Lower leg skin (tissue), 4 donors: ENCODE measurements at regions not wholly inside any gene's neighbourhood (a gene's known extent, or its start where the extent isn't known, plus 50 kb on each side); places are given as distances from the start of the nearest gene placed in this dataset.

Experiments used
- DNase-seq, 2 donors: peaks; one replicate each; pipeline ENCODE4 v3.0.0-alpha.2; 2019; ENCODE audit warnings: low spot score in 2 of 2
- H3K4me3 ChIP-seq: fragments of 200-600 bp; sonication (generic); 2 replicates; pipeline ENCODE4 v1.5.1; 2017; ENCODE audit warnings: mild to moderate bottlenecking, low read depth; ENCODE audit not compliant: poor library complexity, severe bottlenecking
- POLR2A ChIP-seq, 2 donors: fragments of 450-650 bp; IDR thresholded peaks; one replicate each; pipeline ENCODE4 v1.6.1; 2016 to 2017; ENCODE audit warnings: antibody characterized with exemption in 2 of 2, mild to moderate bottlenecking in 1 of 2, moderate library complexity in 1 of 2
- WGBS, 2 donors: methylation state at CpG; one replicate each; pipeline ENCODE4 v1.1.5; 2018; 5-methylcytosine and 5-hydroxymethylcytosine counted together
- intact Hi-C: fragments of 100-400 bp; cut with DNase I; formaldehyde crosslinking; loops from one replicate; pipeline ENCODE4 v1.15.0; 2023; ENCODE audit warnings: low total_unique reads
- TF ChIP-seq, protein P1 (sequence below), 3 donors: fragments of 450-650 bp; IDR thresholded peaks; one replicate each; pipeline ENCODE4 v1.5.1; 2016; ENCODE audit warnings: antibody characterized with exemption in 3 of 3, mild to moderate bottlenecking in 3 of 3, moderate library complexity in 2 of 3

- 93 to 94% methylated on average over 9 of the region's 9 CpGs for WGBS, 2 donors
- intact Hi-C loops = no loop called here
- TF ChIP-seq POLR2A (IDR thresholded peaks at IDR 0.05) = no peak
- TF ChIP-seq, protein P1, sequence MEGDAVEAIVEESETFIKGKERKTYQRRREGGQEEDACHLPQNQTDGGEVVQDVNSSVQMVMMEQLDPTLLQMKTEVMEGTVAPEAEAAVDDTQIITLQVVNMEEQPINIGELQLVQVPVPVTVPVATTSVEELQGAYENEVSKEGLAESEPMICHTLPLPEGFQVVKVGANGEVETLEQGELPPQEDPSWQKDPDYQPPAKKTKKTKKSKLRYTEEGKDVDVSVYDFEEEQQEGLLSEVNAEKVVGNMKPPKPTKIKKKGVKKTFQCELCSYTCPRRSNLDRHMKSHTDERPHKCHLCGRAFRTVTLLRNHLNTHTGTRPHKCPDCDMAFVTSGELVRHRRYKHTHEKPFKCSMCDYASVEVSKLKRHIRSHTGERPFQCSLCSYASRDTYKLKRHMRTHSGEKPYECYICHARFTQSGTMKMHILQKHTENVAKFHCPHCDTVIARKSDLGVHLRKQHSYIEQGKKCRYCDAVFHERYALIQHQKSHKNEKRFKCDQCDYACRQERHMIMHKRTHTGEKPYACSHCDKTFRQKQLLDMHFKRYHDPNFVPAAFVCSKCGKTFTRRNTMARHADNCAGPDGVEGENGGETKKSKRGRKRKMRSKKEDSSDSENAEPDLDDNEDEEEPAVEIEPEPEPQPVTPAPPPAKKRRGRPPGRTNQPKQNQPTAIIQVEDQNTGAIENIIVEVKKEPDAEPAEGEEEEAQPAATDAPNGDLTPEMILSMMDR (IDR thresholded peaks at IDR 0.05) = no peak
- DNase-seq = no peak
- H3K4me3 ChIP-seq = no peak overlapping the region
Observed at GRCh38 chr15:62877276-62877857, 165.2 kb upstream of the TPM1 start.

DNA sequence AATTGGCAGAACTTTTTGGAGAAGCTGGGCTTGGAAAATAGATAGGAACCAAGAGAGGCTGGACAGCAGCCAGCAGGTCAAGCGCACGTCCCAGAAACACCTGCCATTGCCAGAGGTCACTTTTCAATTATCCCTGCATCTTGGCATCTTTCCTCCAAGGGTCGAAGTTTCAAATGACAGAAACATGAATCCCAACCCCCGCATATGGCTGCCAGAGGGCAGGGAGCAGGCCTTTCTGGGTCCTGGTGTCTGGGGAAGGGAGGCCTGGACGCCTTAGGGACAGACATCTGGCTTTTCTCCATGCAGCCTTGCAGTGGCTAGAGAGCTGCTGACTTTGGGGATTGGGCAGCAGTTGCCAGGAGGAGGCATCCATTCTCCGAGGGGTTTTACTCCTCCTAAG lies 164.5 kb upstream of the TPM1 start:
- TF ChIP-seq, protein P1 (IDR thresholded peaks at IDR 0.05) = no peak
- TF ChIP-seq POLR2A (IDR thresholded peaks at IDR 0.05) = no peak
- no peak for DNase-seq
- WGBS, 2 donors = 85 to 94% methylated on average over 6 of the region's 6 CpGs
- no peak overlapping the region for H3K4me3 ChIP-seq
- intact Hi-C loops = no loop called here

- no peak overlapping the region for H3K4me3 ChIP-seq
- no peak for TF ChIP-seq POLR2A (IDR thresholded peaks at IDR 0.05)
- TF ChIP-seq, protein P1 (IDR thresholded peaks at IDR 0.05) = no peak
- WGBS, 2 donors = 43 to 48% methylated on average over 8 of the region's 8 CpGs
- intact Hi-C loops = no loop called here
- no peak for DNase-seq
Observed at GRCh38 chr15:62879770-62880169, 162.8 kb upstream of the TPM1 start.

DNA sequence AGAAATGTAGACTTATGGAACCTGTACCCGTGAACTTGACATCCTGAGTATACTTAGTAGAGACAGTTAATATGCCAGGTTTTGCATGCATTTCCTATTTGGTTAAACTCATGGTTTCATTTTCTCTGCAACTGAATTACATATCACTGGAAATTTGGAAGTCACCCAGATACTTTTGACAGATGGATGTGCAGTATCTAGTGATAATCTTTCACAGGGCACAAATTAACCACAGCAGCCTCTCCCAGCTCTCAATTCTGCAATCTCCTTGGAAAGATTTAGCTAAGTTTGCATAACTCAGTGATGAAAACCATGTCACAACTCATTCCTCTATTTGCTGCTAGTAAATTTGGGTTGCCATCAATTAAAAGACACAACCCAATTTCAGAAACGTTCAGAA lies 162.3 kb upstream of the TPM1 start:
- intact Hi-C loops = no loop called here
- 13 to 26% methylated on average over 2 of the region's 2 CpGs for WGBS, 2 donors
- no peak for DNase-seq
- TF ChIP-seq, protein P1 (IDR thresholded peaks at IDR 0.05) = no peak
- no peak for TF ChIP-seq POLR2A (IDR thresholded peaks at IDR 0.05)
- H3K4me3 ChIP-seq = no peak overlapping the region

GRCh38 chr15:62881056-62881455 lies 161.5 kb upstream of the TPM1 start:
- no peak for DNase-seq
- H3K4me3 ChIP-seq = no peak overlapping the region
- intact Hi-C loops = no loop called here
- TF ChIP-seq POLR2A (IDR thresholded peaks at IDR 0.05) = no peak
- TF ChIP-seq, protein P1 (IDR thresholded peaks at IDR 0.05) = no peak
- 55 to 67% methylated on average over 4 of the region's 4 CpGs for WGBS, 2 donors

DNA sequence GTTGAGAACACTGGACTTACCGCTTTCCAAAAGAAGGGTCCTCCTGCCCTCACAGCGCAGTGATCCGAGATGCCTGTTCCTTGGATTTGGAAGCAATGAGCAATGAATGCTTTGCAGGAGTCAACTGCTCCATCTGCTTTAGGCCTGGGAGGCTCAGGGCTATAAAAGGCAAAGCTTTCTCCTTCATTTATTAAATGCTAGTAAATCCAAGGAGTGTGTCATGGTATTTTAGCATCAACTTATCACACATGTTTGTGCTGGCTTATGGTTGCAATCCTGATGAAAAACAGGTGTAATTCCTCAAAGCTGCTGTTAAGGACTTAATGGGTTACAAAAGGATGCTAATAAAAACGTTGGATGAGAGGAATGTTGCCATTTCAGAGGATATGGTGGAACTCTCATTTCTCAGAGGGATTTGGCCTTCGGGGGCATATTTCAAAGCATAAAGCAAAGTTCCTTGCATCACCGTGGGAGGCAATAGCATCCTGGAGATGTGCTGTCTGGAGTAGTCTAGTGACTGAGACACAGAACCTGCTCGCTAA lies 158.5 kb upstream of the TPM1 start:
- H3K4me3 ChIP-seq = no peak overlapping the region
- TF ChIP-seq, protein P1 (IDR thresholded peaks at IDR 0.05) = no peak
- no peak for TF ChIP-seq POLR2A (IDR thresholded peaks at IDR 0.05)
- WGBS, 2 donors = 64 to 69% methylated on average over 7 of the region's 7 CpGs
- intact Hi-C loops = no loop called here
- DNase-seq = no peak
